A549 (cell line): ENCODE measurements at regions not wholly inside any gene's neighbourhood (a gene's known extent, or its start where the extent isn't known, plus 50 kb on each side); places are given as distances from the start of the nearest gene placed in this dataset.

Experiments
- ATAC-seq, 2 experiments: fragments of 200-7000 bp in 1 of 2; fragments of >200 bp in 1 of 2; cut with Nextera tagmentation in 1 of 2; cut with Tn5 transposase in 1 of 2; 3 replicates each; pipeline versions ENCODE4 v1.8.0 to v1.9.1; 2018 to 2020; ENCODE audit warnings: mild to moderate bottlenecking in 1 of 2, moderate library complexity in 1 of 2
- CTCF ChIA-PET: fragments of 300-600 bp; sonication (Branson Sonifier 250); formaldehyde crosslinking; extraction: SDS; loops from one replicate; lab custom pipeline; 2021; ENCODE audit warnings: antibody characterized with exemption, inconsistent platforms; lab: Yijun Ruan, JAX
- POLR2A ChIA-PET: fragments of 350-600 bp; formaldehyde crosslinking; extraction: SDS; loops from one replicate; lab custom pipeline; 2021; ENCODE audit warnings: antibody characterized with exemption, inconsistent platforms; lab: Yijun Ruan, JAX
- DNase-seq, 2 experiments: peaks; one replicate each; pipeline versions ENCODE4 v3.0.0 to v3.0.0-alpha.2; 2011 to 2016; ENCODE audit warnings: low read depth in 1 of 2, low spot score in 1 of 2
- FAIRE-seq: peaks from 2 replicates; lab custom pipeline; 2011; peaks lifted over from hg19 to GRCh38; lab: Jason Lieb, UNC
- H3K27ac ChIP-seq, 2 experiments: fragments of >200 bp; sonication (Bioruptor Twin); formaldehyde crosslinking; 3 replicates each; pipeline ENCODE4 v1.5.1; 2016 to 2017
- H3K4me1 ChIP-seq: fragments of >200 bp; sonication (Bioruptor Twin); formaldehyde crosslinking; 3 replicates; pipeline ENCODE4 v1.6.1; 2016
- H3K4me2 ChIP-seq: fragments of >200 bp; sonication (Bioruptor Twin); formaldehyde crosslinking; 3 replicates; pipeline ENCODE4 v1.6.1; 2016
- H3K4me3 ChIP-seq: fragments of >200 bp; sonication (Bioruptor Twin); formaldehyde crosslinking; 3 replicates; pipeline ENCODE4 v1.5.1; 2016
- H3K9me3 ChIP-seq: fragments of >200 bp; sonication (Bioruptor Twin); formaldehyde crosslinking; 3 replicates; pipeline ENCODE4 v1.6.1; 2016
- ATOH8 ChIP-seq: fragments of 250-450 bp; sonication (Bioruptor Pico); IDR thresholded peaks from 2 replicates; pipeline ENCODE4 v1.5.0; 2020; ENCODE audit warnings: low read depth, mild to moderate bottlenecking, moderate library complexity
- BHLHE40 ChIP-seq: IDR thresholded peaks from 2 replicates; pipeline ENCODE4 v1.6.1; 2012; ENCODE audit warnings: low read depth, low read length, inconsistent platforms
- CBX2 ChIP-seq: fragments of 200-600 bp; sonication (generic); IDR thresholded peaks from 2 replicates; pipeline ENCODE4 v1.6.1; 2016; ENCODE audit warnings: low read depth, mild to moderate bottlenecking, borderline replicate concordance
- CBX8 ChIP-seq: fragments of 200-600 bp; sonication (generic); IDR thresholded peaks from 2 replicates; pipeline ENCODE4 v1.6.1; 2016
- CTCF ChIP-seq: fragments of >200 bp; sonication (Bioruptor Twin); formaldehyde crosslinking; IDR thresholded peaks from 3 replicates; pipeline ENCODE4 v1.5.1; 2016
- E2F6 ChIP-seq: IDR thresholded peaks from 2 replicates; pipeline ENCODE4 v1.6.1; 2012; ENCODE audit warnings: low read depth, borderline replicate concordance
- EHF ChIP-seq: fragments of 250-450 bp; sonication (Bioruptor Pico); IDR thresholded peaks from 2 replicates; pipeline ENCODE4 v1.5.0; 2020; ENCODE audit warnings: mild to moderate bottlenecking
- ELK1 ChIP-seq: fragments of 150-350 bp; IDR thresholded peaks from 2 replicates; pipeline ENCODE4 v1.6.1; 2014; ENCODE audit warnings: low read depth, mild to moderate bottlenecking, low read length
- ESRRA ChIP-seq: fragments of 150-350 bp; IDR thresholded peaks from 2 replicates; pipeline ENCODE4 v1.6.1; 2014; ENCODE audit warnings: mild to moderate bottlenecking, low read length, borderline replicate concordance
- FOXS1 ChIP-seq: fragments of 250-450 bp; sonication (Bioruptor Pico); IDR thresholded peaks from 2 replicates; pipeline ENCODE4 v1.5.0; 2020; ENCODE audit warnings: mild to moderate bottlenecking, moderate library complexity
- HES2 ChIP-seq: fragments of >200 bp; sonication (Bioruptor Twin); formaldehyde crosslinking; IDR thresholded peaks from 2 replicates; pipeline ENCODE4 v1.6.1; 2016
- HOXB13 ChIP-seq: fragments of 250-450 bp; sonication (Bioruptor Pico); IDR thresholded peaks from 2 replicates; pipeline ENCODE4 v1.5.0; 2020; ENCODE audit warnings: low read depth, mild to moderate bottlenecking, moderate library complexity
- HOXB5 ChIP-seq: fragments of 250-450 bp; sonication (Bioruptor Pico); IDR thresholded peaks from 2 replicates; pipeline ENCODE4 v1.5.0; 2020; ENCODE audit warnings: mild to moderate bottlenecking, moderate library complexity
- JUNB ChIP-seq: fragments of >200 bp; sonication (Bioruptor Twin); formaldehyde crosslinking; IDR thresholded peaks from 2 replicates; pipeline ENCODE4 v1.6.1; 2016
- KDM1A ChIP-seq: fragments of 200-600 bp; sonication (generic); IDR thresholded peaks from 2 replicates; pipeline ENCODE4 v1.6.1; 2016; ENCODE audit warnings: low read depth, mild to moderate bottlenecking
- MAZ ChIP-seq: fragments of 150-350 bp; IDR thresholded peaks from 2 replicates; pipeline ENCODE4 v1.6.1; 2014; ENCODE audit warnings: antibody characterized with exemption, low read depth, low read length, borderline replicate concordance
- PHF8 ChIP-seq: fragments of 200-600 bp; sonication (generic); IDR thresholded peaks from 2 replicates; pipeline ENCODE4 v1.6.1; 2016; ENCODE audit warnings: low read depth, mild to moderate bottlenecking, antibody characterized with exemption, moderate library complexity, borderline replicate concordance
- POLR2AphosphoS2 ChIP-seq: conservative IDR thresholded peaks from 2 replicates; pipeline ENCODE4 v1.6.1; 2012; ENCODE audit warnings: low read length, improper control_type of control experiment, inconsistent platforms
- REST ChIP-seq: fragments of 200-600 bp; sonication (generic); IDR thresholded peaks from 2 replicates; pipeline ENCODE4 v1.6.1; 2016; ENCODE audit warnings: antibody characterized with exemption, mild to moderate bottlenecking, moderate library complexity
- RFX5 ChIP-seq: fragments of 450-650 bp; IDR thresholded peaks from 2 replicates; pipeline ENCODE4 v1.7.1; 2014; ENCODE audit warnings: antibody characterized with exemption, mild to moderate bottlenecking, moderate library complexity
- SMC3 ChIP-seq: fragments of >200 bp; sonication (Bioruptor Twin); formaldehyde crosslinking; IDR thresholded peaks from 3 replicates; pipeline ENCODE4 v1.6.1; 2018; ENCODE audit warnings: inconsistent platforms
- TP53 ChIP-seq: fragments of 250-450 bp; sonication (Bioruptor Pico); IDR thresholded peaks from 2 replicates; pipeline ENCODE4 v1.5.0; 2021; ENCODE audit warnings: mild to moderate bottlenecking, moderate library complexity
- ZC3H11A ChIP-seq: fragments of 450-650 bp; IDR thresholded peaks from 2 replicates; pipeline ENCODE4 v1.6.1; 2014; ENCODE audit warnings: antibody characterized with exemption, mild to moderate bottlenecking
- ZFP36 ChIP-seq: fragments of 450-650 bp; IDR thresholded peaks from 2 replicates; pipeline ENCODE4 v1.6.1; 2014; ENCODE audit warnings: borderline replicate concordance; ENCODE audit not compliant: partially characterized antibody
- ZNF302 ChIP-seq: fragments of 250-450 bp; sonication (Bioruptor Pico); IDR thresholded peaks from 2 replicates; pipeline ENCODE4 v1.9.0; 2021; ENCODE audit warnings: inconsistent platforms, mild to moderate bottlenecking, moderate library complexity
- ZSCAN20 ChIP-seq: fragments of 250-450 bp; sonication (Bioruptor Pico); IDR thresholded peaks from 2 replicates; pipeline ENCODE4 v1.8.0; 2022; ENCODE audit warnings: mild to moderate bottlenecking, moderate library complexity
- WGBS: methylation state at CpG from one replicate; pipeline ENCODE4 v1.1.6; 2017; ENCODE audit errors: missing lambda C conversion rate; 5-methylcytosine and 5-hydroxymethylcytosine counted together

GRCh38 chr2:20884829-20885228, 61.9 kb upstream of the LDAH start:
- WGBS = 2% methylated on average over 5 of the region's 5 CpGs
- no peak overlapping the region for H3K4me2 ChIP-seq
- CTCF ChIA-PET = no interaction called here
- ATAC-seq = no peak
- POLR2A ChIA-PET = no interaction called here
- no peak for FAIRE-seq
- H3K9me3 ChIP-seq = no peaks in the 10 kb centered on the region; the same call in 2 of the 3 replicates
- no peaks in the 10 kb centered on the region for H3K4me1 ChIP-seq
- no peak overlapping the region for H3K27ac ChIP-seq
- no peak for DNase-seq
- TF ChIP-seq CBX8 (no peak), KDM1A (no peak), ZNF302 (CRISPR knock-in tag) (no peak), FOXS1 (CRISPR knock-in tag) (no peak), TP53 (CRISPR knock-in tag) (no peak), EHF (no peak), SMC3 (no peak), CBX2 (no peak), ELK1 (no peak), JUNB (no peak), HOXB5 (CRISPR knock-in tag) (no peak), BHLHE40 (no peak), E2F6 (no peak), ZFP36 (no peak), ZC3H11A (no peak), MAZ (no peak), HOXB13 (no peak)
- TF ChIP-seq, all 56 proteins: peak for 0
- no peak overlapping the region for H3K4me3 ChIP-seq

GRCh38 chr2:20882466-20883170, 59.7 kb upstream of the LDAH start:
- whole genome bisulfite sequencing = 7% methylated on average over 4 of the region's 4 CpGs
- ChIA-PET CTCF (interaction anchor here (1.1 to 2.6 kb wide), 3 partner anchors 15 to 221 kb away, joined by 3 to 8 read pairs (median 3); no protein-coding TSS in a partner anchor), POLR2A (no interaction called here)
- Histone ChIP-seq H3K4me2 (no peak overlapping the region), H3K27ac (no peak overlapping the region), H3K4me3 (no peak overlapping the region), H3K4me1 (no peaks in the 10 kb centered on the region), H3K9me3 (no peaks in the 10 kb centered on the region; the same call in 2 of the 3 replicates)
- TF ChIP-seq ZSCAN20 (CRISPR knock-in tag) (no peak), ZNF302 (CRISPR knock-in tag) (no peak), TP53 (CRISPR knock-in tag) (no peak), POLR2AphosphoS2 (no peak), RFX5 (no peak), ATOH8 (no peak), PHF8 (no peak), CTCF (no peak), ELK1 (no peak), HES2 (no peak), ESRRA (no peak), REST (no peak)
- FAIRE-seq (no peak), ATAC-seq (no peak), DNase-seq (no peak)
